Keratinocyte (primary cell): ENCODE measurements at regions not wholly inside any gene's neighbourhood (a gene's known extent, or its start where the extent isn't known, plus 50 kb on each side); places are given as distances from the start of the nearest gene placed in this dataset.

Experiments used
- DNase-seq: peaks from one replicate; pipeline ENCODE4 v3.0.0-alpha.2; 2011; ENCODE audit warnings: low read depth, missing footprints, low spot score
- FAIRE-seq: peaks from 2 replicates; lab custom pipeline; 2011; peaks lifted over from hg19 to GRCh38; lab: Jason Lieb, UNC
- H2AFZ ChIP-seq: 2 replicates; pipeline ENCODE4 v1.6.0; 2012; ENCODE audit warnings: low read length, control low read depth, inconsistent platforms; ENCODE audit not compliant: control insufficient read depth
- H3K27ac ChIP-seq: 2 replicates; pipeline ENCODE4 v1.5.1; 2011; ENCODE audit warnings: low read length; ENCODE audit not compliant: control insufficient read depth, insufficient read depth
- H3K27me3 ChIP-seq: 3 replicates; pipeline ENCODE4 v1.6.0; 2011; ENCODE audit warnings: low read length; ENCODE audit not compliant: control insufficient read depth, insufficient read depth; ENCODE audit errors: extremely low read depth
- H3K36me3 ChIP-seq, 2 experiments: 2 replicates in 1 of 2; 3 replicates in 1 of 2; pipeline ENCODE4 v1.5.1; 2011; ENCODE audit warnings: low read length in 2 of 2, mild to moderate bottlenecking in 1 of 2; ENCODE audit not compliant: control insufficient read depth in 2 of 2, insufficient read depth in 2 of 2; ENCODE audit errors: extremely low read depth in 1 of 2
- H3K4me1 ChIP-seq: 3 replicates; pipeline ENCODE4 v1.5.1; 2011; ENCODE audit warnings: low read length; ENCODE audit not compliant: control insufficient read depth, insufficient read depth; ENCODE audit errors: extremely low read depth
- H3K4me2 ChIP-seq: 3 replicates; pipeline ENCODE4 v1.6.0; 2011; ENCODE audit warnings: low read depth, low read length; ENCODE audit not compliant: control insufficient read depth, insufficient read depth; ENCODE audit errors: extremely low read depth
- H3K4me3 ChIP-seq, 3 experiments: fragments of 200-600 bp in 1 of 3; sonication (generic) in 1 of 3; 2 replicates in 2 of 3; 3 replicates in 1 of 3; pipeline ENCODE4 v1.5.1; 2011 to 2016; ENCODE audit warnings: low read length in 3 of 3, mild to moderate bottlenecking in 3 of 3, control low read depth in 2 of 3, inconsistent platforms in 1 of 3, low read depth in 1 of 3, mixed read lengths in 1 of 3, mixed run types in 1 of 3, moderate library complexity in 1 of 3; ENCODE audit not compliant: control insufficient read depth in 2 of 3, insufficient read depth in 2 of 3; ENCODE audit errors: extremely low read depth in 1 of 3
- H3K79me2 ChIP-seq: 2 replicates; pipeline ENCODE4 v1.6.0; 2012; ENCODE audit warnings: low read length; ENCODE audit not compliant: control insufficient read depth, insufficient read depth
- H3K9ac ChIP-seq: 3 replicates; pipeline ENCODE4 v1.6.0; 2011; ENCODE audit warnings: low read length; ENCODE audit not compliant: control insufficient read depth, insufficient read depth; ENCODE audit errors: extremely low read depth
- H3K9me1 ChIP-seq: 3 replicates; pipeline ENCODE4 v1.6.0; 2011; ENCODE audit warnings: low read length; ENCODE audit not compliant: control insufficient read depth, insufficient read depth; ENCODE audit errors: extremely low read depth
- H3K9me3 ChIP-seq: 2 replicates; pipeline ENCODE4 v1.5.1; 2012; ENCODE audit warnings: low read depth, low read length; ENCODE audit not compliant: control insufficient read depth
- H4K20me1 ChIP-seq: 3 replicates; pipeline ENCODE4 v1.6.0; 2011; ENCODE audit warnings: low read length; ENCODE audit not compliant: control insufficient read depth, insufficient read depth; ENCODE audit errors: extremely low read depth
- EZH2 ChIP-seq: IDR thresholded peaks from one replicate; pipeline ENCODE4 v1.6.1; 2012; ENCODE audit warnings: inconsistent platforms, mild to moderate bottlenecking, low read length, moderate library complexity
- dilution Hi-C: fragments of 300-500 bp; cut with MboI; formaldehyde crosslinking; loops from one replicate; pipeline ENCODE4 v1.7.0; 2020; ENCODE audit warnings: low sequenced_read_pairs; ENCODE audit not compliant: extremely low pct_ligation_motif_present
- TF ChIP-seq, protein P1 (sequence below), 3 experiments: IDR thresholded peaks in 1 of 3; conservative IDR thresholded peaks in 1 of 3; optimal IDR thresholded peaks in 1 of 3; 2 replicates in 2 of 3; 3 replicates in 1 of 3; pipeline versions ENCODE3 to v1.5.1; 2011; ENCODE audit warnings: low read length in 3 of 3, mild to moderate bottlenecking in 3 of 3, moderate library complexity in 2 of 3, control low read depth in 1 of 3, inconsistent platforms in 1 of 3; ENCODE audit not compliant: insufficient read depth in 2 of 3; ENCODE audit errors: extremely low read depth in 1 of 3

DNA sequence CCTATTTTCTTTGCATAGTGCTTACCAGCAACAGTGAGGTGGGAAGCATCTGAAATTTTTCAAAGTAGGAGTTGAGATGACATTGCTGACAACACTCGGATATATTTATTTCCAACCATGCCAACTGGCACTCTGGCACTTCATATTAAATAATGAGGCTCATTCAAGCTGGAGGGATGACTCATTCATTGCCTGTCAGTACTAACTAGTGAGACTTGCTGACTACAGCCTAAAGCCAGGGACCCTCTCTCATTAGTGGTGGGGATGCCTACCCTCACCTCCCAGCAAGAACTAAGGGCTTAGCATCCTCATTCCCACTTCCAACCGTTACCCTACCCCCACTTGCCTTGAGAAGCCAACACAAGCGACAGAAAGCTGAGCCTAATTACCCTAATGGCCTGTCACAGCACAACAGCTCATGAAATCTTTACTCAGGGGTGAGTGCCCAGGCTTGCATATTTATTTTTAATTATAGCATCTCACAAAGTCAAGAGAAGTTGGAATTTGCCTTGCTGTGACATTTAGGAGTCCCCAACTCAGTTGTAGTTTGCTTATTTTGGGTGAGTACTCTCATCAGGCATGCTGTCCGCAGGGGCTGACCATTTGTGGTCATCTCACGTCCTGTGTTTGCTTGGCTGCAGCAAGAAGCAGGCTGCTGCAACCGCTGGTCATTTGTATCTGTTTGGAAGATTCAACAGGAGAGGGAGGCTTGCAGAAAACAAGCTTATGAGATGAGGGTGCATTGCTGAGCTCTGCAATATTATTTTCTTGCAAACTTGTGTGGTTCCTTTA is 181.6 kb upstream of the POU2AF2 start:
- Histone ChIP-seq H3K9me3 (no peaks in the 10 kb centered on the region), H3K27me3 (no peaks in the 10 kb centered on the region), H3K79me2 (no peaks in the 10 kb centered on the region), H4K20me1 (no peaks in the 10 kb centered on the region), H3K9ac (no peak overlapping the region), H3K36me3 (no peaks in the 10 kb centered on the region), H3K27ac (no peak overlapping the region), H3K9me1 (no peaks in the 10 kb centered on the region), H3K4me1 (peaks cover 12% of the 10 kb centered on the region), H3K4me2 (no peak overlapping the region), H2AFZ (no peak overlapping the region), H3K4me3 (no peak overlapping the region)
- TF ChIP-seq EZH2 = no peak
- TF ChIP-seq, protein P1, sequence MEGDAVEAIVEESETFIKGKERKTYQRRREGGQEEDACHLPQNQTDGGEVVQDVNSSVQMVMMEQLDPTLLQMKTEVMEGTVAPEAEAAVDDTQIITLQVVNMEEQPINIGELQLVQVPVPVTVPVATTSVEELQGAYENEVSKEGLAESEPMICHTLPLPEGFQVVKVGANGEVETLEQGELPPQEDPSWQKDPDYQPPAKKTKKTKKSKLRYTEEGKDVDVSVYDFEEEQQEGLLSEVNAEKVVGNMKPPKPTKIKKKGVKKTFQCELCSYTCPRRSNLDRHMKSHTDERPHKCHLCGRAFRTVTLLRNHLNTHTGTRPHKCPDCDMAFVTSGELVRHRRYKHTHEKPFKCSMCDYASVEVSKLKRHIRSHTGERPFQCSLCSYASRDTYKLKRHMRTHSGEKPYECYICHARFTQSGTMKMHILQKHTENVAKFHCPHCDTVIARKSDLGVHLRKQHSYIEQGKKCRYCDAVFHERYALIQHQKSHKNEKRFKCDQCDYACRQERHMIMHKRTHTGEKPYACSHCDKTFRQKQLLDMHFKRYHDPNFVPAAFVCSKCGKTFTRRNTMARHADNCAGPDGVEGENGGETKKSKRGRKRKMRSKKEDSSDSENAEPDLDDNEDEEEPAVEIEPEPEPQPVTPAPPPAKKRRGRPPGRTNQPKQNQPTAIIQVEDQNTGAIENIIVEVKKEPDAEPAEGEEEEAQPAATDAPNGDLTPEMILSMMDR (optimal IDR thresholded peaks at IDR 0.05 in 1 of 3, IDR thresholded peaks at IDR 0.05 in 1 of 3, conservative IDR thresholded peaks at IDR 0.05 in 1 of 3; ENCODE audit: extremely low read depth in 1 of 3, insufficient read depth in 2 of 3, low read length in 3 of 3) = no peak
- FAIRE-seq (peak; percentile 52), DNase-seq (no peak)
- dilution Hi-C loops = no loop called here

DNA sequence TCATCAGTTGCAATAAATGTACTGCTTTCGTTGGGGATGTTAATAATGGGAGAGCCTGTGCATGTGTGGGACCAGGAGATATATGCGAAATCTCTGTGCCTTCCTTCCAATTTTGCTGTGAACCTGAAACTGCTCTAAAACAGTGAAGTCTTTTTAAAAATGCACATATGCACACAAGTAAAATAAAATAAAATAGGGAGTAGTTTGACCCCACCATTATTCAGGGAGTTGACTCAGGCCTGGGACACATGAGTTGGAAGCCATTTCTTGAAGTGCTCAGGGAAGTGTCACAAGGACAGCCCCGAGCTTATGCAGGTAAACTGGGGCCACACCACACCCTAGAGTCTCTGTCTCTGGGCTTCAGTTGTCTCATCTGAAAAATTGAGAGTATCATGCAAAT is 183.1 kb upstream of the POU2AF2 start:
- Histone ChIP-seq H3K9me3 (no peaks in the 10 kb centered on the region), H4K20me1 (no peaks in the 10 kb centered on the region), H2AFZ (no peak overlapping the region), H3K27me3 (no peaks in the 10 kb centered on the region), H3K4me1 (peaks cover 12% of the 10 kb centered on the region), H3K9me1 (no peaks in the 10 kb centered on the region), H3K4me3 (no peak overlapping the region), H3K79me2 (no peaks in the 10 kb centered on the region), H3K36me3 (no peaks in the 10 kb centered on the region), H3K4me2 (no peak overlapping the region), H3K27ac (no peak overlapping the region), H3K9ac (no peak overlapping the region)
- TF ChIP-seq, protein P1 (optimal IDR thresholded peaks at IDR 0.05 in 1 of 3, IDR thresholded peaks at IDR 0.05 in 1 of 3, conservative IDR thresholded peaks at IDR 0.05 in 1 of 3; ENCODE audit: extremely low read depth in 1 of 3, insufficient read depth in 2 of 3, low read length in 3 of 3) = no peak
- TF ChIP-seq EZH2 = no peak
- dilution Hi-C loops = no loop called here
- FAIRE-seq = no peak
- DNase-seq = no peak
